Activated CD4-positive, alpha-beta T cell treated with anti-CD3 and anti-CD28 coated beads, Interleukin-2, amount 10 ng/mL, durations not matched to agents 24 days and 14 days (primary cell): ENCODE measurements at regions not wholly inside any gene's neighbourhood (a gene's known extent, or its start where the extent isn't known, plus 50 kb on each side); places are given as distances from the start of the nearest gene placed in this dataset.
"Not testable (repeated sequence)": the region's sequence is repeated elsewhere in the genome, so short reads cannot be mapped to it uniquely, and the experiment has no call there.

Experiments used
- DNase-seq: peaks from one replicate; pipeline ENCODE4 v3.0.0; 2022
- H3K27ac Mint-ChIP-seq: one replicate; pipeline ENCODE4 v1.8.0; 2022; ENCODE audit warnings: mild to moderate bottlenecking, mixed read lengths
- H3K27me3 Mint-ChIP-seq: one replicate; pipeline ENCODE4 v1.8.0; 2022; ENCODE audit warnings: mixed read lengths
- H3K36me3 Mint-ChIP-seq: one replicate; pipeline ENCODE4 v1.8.0; 2022; ENCODE audit warnings: low read depth, mild to moderate bottlenecking, mixed read lengths
- H3K4me1 Mint-ChIP-seq: one replicate; pipeline ENCODE4 v1.8.0; 2021; ENCODE audit warnings: mixed read lengths
- H3K4me3 Mint-ChIP-seq: one replicate; pipeline ENCODE4 v1.8.0; 2022; ENCODE audit warnings: mild to moderate bottlenecking, moderate library complexity, mixed read lengths
- H3K9me3 Mint-ChIP-seq: one replicate; pipeline ENCODE4 v1.8.0; 2021; ENCODE audit warnings: mixed read lengths
- intact Hi-C: fragments of 100-400 bp; cut with micrococcal nuclease; formaldehyde crosslinking; loops from one replicate; pipeline ENCODE4 v1.15.1; 2023

- no peak overlapping the region for H3K27ac Mint-ChIP-seq
- H3K4me3 Mint-ChIP-seq = no peak overlapping the region
- no peaks in the 10 kb centered on the region for H3K36me3 Mint-ChIP-seq
- no peaks in the 10 kb centered on the region for H3K9me3 Mint-ChIP-seq
- intact Hi-C loops = loop anchor here (1.0 to 5.0 kb wide), 2 partner anchors 37 to 466 kb away; no protein-coding TSS in a partner anchor
- no peaks in the 10 kb centered on the region for H3K4me1 Mint-ChIP-seq
- peak; percentile 81 for DNase-seq
- H3K27me3 Mint-ChIP-seq = no peaks in the 10 kb centered on the region
These were observed 150.1 kb downstream of the OSTF1 start for GRCh38 chr9:75238311-75238976.

GRCh38 chr9:75239176-75239575, 150.9 kb downstream of the OSTF1 start:
- Mint-ChIP-seq H3K27me3 (no peaks in the 10 kb centered on the region), H3K27ac (no peak overlapping the region), H3K4me3 (no peak overlapping the region), H3K9me3 (no peaks in the 10 kb centered on the region), H3K36me3 (no peaks in the 10 kb centered on the region), H3K4me1 (no peaks in the 10 kb centered on the region)
- intact Hi-C loops = loop anchor here (5.0 kb wide), 1 partner anchor 467 kb away; no protein-coding TSS in a partner anchor
- no peak for DNase-seq

- Mint-ChIP-seq H3K27ac (no peak overlapping the region), H3K4me1 (no peaks in the 10 kb centered on the region), H3K9me3 (peaks cover 4% of the 10 kb centered on the region), H3K27me3 (no peaks in the 10 kb centered on the region), H3K36me3 (no peaks in the 10 kb centered on the region), H3K4me3 (no peak overlapping the region)
- intact Hi-C loops = no loop called here
- DNase-seq = no peak
These were observed 154.1 kb downstream of the OSTF1 start for GRCh38 chr9:75242426-75242825.

GRCh38 chr9:75246949-75247348, 158.6 kb downstream of the OSTF1 start:
- peaks cover 20% of the 10 kb centered on the region for H3K9me3 Mint-ChIP-seq
- DNase-seq = no peak
- no peaks in the 10 kb centered on the region for H3K4me1 Mint-ChIP-seq
- no peak overlapping the region for H3K4me3 Mint-ChIP-seq
- intact Hi-C loops = no loop called here
- no peaks in the 10 kb centered on the region for H3K36me3 Mint-ChIP-seq
- H3K27ac Mint-ChIP-seq = no peak overlapping the region
- peaks cover 1% of the 10 kb centered on the region for H3K27me3 Mint-ChIP-seq

GRCh38 chr9:75265525-75265972, 177.2 kb downstream of the OSTF1 start:
- H3K4me1 Mint-ChIP-seq = peaks cover 2% of the 10 kb centered on the region
- intact Hi-C loops = loop anchor here (2.0 to 10.0 kb wide), 3 partner anchors 602 to 1439 kb away; no protein-coding TSS in a partner anchor
- H3K9me3 Mint-ChIP-seq = no peaks in the 10 kb centered on the region
- no peak overlapping the region for H3K27ac Mint-ChIP-seq
- no peaks in the 10 kb centered on the region for H3K27me3 Mint-ChIP-seq
- DNase-seq = peak; percentile 83
- H3K36me3 Mint-ChIP-seq = no peaks in the 10 kb centered on the region
- no peak overlapping the region for H3K4me3 Mint-ChIP-seq

GRCh38 chr9:75269197-75269596, 180.9 kb downstream of the OSTF1 start:
- peaks cover 2% of the 10 kb centered on the region for H3K4me1 Mint-ChIP-seq
- no peaks in the 10 kb centered on the region for H3K36me3 Mint-ChIP-seq
- H3K27ac Mint-ChIP-seq = no peak overlapping the region
- DNase-seq = no peak
- no peaks in the 10 kb centered on the region for H3K27me3 Mint-ChIP-seq
- H3K4me3 Mint-ChIP-seq = no peak overlapping the region
- intact Hi-C loops = loop anchor here (5.0 to 10.0 kb wide), 2 partner anchors 598 to 1436 kb away; no protein-coding TSS in a partner anchor
- no peaks in the 10 kb centered on the region for H3K9me3 Mint-ChIP-seq

GRCh38 chr9:75273055-75273454, 184.7 kb downstream of the OSTF1 start:
- intact Hi-C loops, H3K27ac Mint-ChIP-seq, DNase-seq, H3K4me3 Mint-ChIP-seq, H3K36me3 Mint-ChIP-seq, H3K4me1 Mint-ChIP-seq, H3K9me3 Mint-ChIP-seq, H3K27me3 Mint-ChIP-seq: not testable (repeated sequence)

GRCh38 chr9:75274781-75275180, 186.5 kb downstream of the OSTF1 start:
- Mint-ChIP-seq H3K4me1 (no peaks in the 10 kb centered on the region), H3K27ac (no peak overlapping the region), H3K9me3 (no peaks in the 10 kb centered on the region), H3K27me3 (no peaks in the 10 kb centered on the region), H3K4me3 (no peak overlapping the region), H3K36me3 (no peaks in the 10 kb centered on the region)
- DNase-seq = no peak
- intact Hi-C loops = no loop called here

- H3K4me3 Mint-ChIP-seq = no peak overlapping the region
- no peaks in the 10 kb centered on the region for H3K9me3 Mint-ChIP-seq
- no peak for DNase-seq
- no peaks in the 10 kb centered on the region for H3K4me1 Mint-ChIP-seq
- no peaks in the 10 kb centered on the region for H3K27me3 Mint-ChIP-seq
- intact Hi-C loops = no loop called here
- H3K36me3 Mint-ChIP-seq = no peaks in the 10 kb centered on the region
- no peak overlapping the region for H3K27ac Mint-ChIP-seq
These were observed 193.7 kb downstream of the OSTF1 start for GRCh38 chr9:75282047-75282446.

- no peaks in the 10 kb centered on the region for H3K36me3 Mint-ChIP-seq
- H3K27me3 Mint-ChIP-seq = no peaks in the 10 kb centered on the region
- H3K9me3 Mint-ChIP-seq = no peaks in the 10 kb centered on the region
- no peak overlapping the region for H3K4me3 Mint-ChIP-seq
- H3K4me1 Mint-ChIP-seq = no peaks in the 10 kb centered on the region
- intact Hi-C loops = no loop called here
- no peak for DNase-seq
- H3K27ac Mint-ChIP-seq = no peak overlapping the region
These were observed 201.0 kb downstream of the OSTF1 start for GRCh38 chr9:75289332-75289731.

- Mint-ChIP-seq H3K4me3 (no peak overlapping the region), H3K27me3 (no peaks in the 10 kb centered on the region), H3K9me3 (no peaks in the 10 kb centered on the region), H3K27ac (no peak overlapping the region), H3K36me3 (no peaks in the 10 kb centered on the region), H3K4me1 (no peaks in the 10 kb centered on the region)
- intact Hi-C loops = no loop called here
- no peak for DNase-seq
These were observed 211.0 kb downstream of the OSTF1 start for GRCh38 chr9:75299324-75299723.

GRCh38 chr9:75333624-75334023, 245.3 kb downstream of the OSTF1 start:
- H3K9me3 Mint-ChIP-seq = no peaks in the 10 kb centered on the region
- intact Hi-C loops = no loop called here
- H3K36me3 Mint-ChIP-seq = no peaks in the 10 kb centered on the region
- H3K4me3 Mint-ChIP-seq = no peak overlapping the region
- no peaks in the 10 kb centered on the region for H3K4me1 Mint-ChIP-seq
- DNase-seq = no peak
- no peaks in the 10 kb centered on the region for H3K27me3 Mint-ChIP-seq
- no peak overlapping the region for H3K27ac Mint-ChIP-seq

- no peak for DNase-seq
- H3K27ac Mint-ChIP-seq = no peak overlapping the region
- no peak overlapping the region for H3K4me3 Mint-ChIP-seq
- H3K27me3 Mint-ChIP-seq = no peaks in the 10 kb centered on the region
- intact Hi-C loops = no loop called here
- H3K9me3 Mint-ChIP-seq = no peaks in the 10 kb centered on the region
- H3K4me1 Mint-ChIP-seq = no peaks in the 10 kb centered on the region
- no peaks in the 10 kb centered on the region for H3K36me3 Mint-ChIP-seq
These were observed 270.5 kb downstream of the OSTF1 start for GRCh38 chr9:75358846-75359245.

GRCh38 chr9:75359638-75360037, 271.3 kb downstream of the OSTF1 start:
- Mint-ChIP-seq H3K9me3 (no peaks in the 10 kb centered on the region), H3K4me3 (no peak overlapping the region), H3K27me3 (no peaks in the 10 kb centered on the region), H3K4me1 (no peaks in the 10 kb centered on the region), H3K36me3 (no peaks in the 10 kb centered on the region), H3K27ac (no peak overlapping the region)
- no peak for DNase-seq
- intact Hi-C loops = no loop called here

GRCh38 chr9:75360252-75360651, 271.9 kb downstream of the OSTF1 start:
- H3K9me3 Mint-ChIP-seq = no peaks in the 10 kb centered on the region
- DNase-seq = no peak
- H3K4me3 Mint-ChIP-seq = no peak overlapping the region
- no peaks in the 10 kb centered on the region for H3K36me3 Mint-ChIP-seq
- intact Hi-C loops = no loop called here
- H3K4me1 Mint-ChIP-seq = no peaks in the 10 kb centered on the region
- H3K27me3 Mint-ChIP-seq = no peaks in the 10 kb centered on the region
- no peak overlapping the region for H3K27ac Mint-ChIP-seq
